ENCODE measurements at regions not wholly inside any gene's neighbourhood (a gene's known extent, or its start where the extent isn't known, plus 50 kb on each side); places are given as distances from the start of the nearest gene placed in this dataset.

GRCh38 chr15:97755726-97756125, 204.8 kb upstream of the ARRDC4 start:
- Histone ChIP-seq H3K36me3 (replicated peaks; ENCODE audit: insufficient read depth, low read length) (no peaks in the 10 kb centered on the region), H3K79me2 (ENCODE audit: low read length) (no peaks in the 10 kb centered on the region), H3K4me2 (ENCODE audit: low read depth, low read length) (no peak overlapping the region), H3K4me3 (ENCODE audit: low read length) (no peak overlapping the region), H3F3A (ENCODE audit: insufficient read depth, low read length) (no peaks in the 10 kb centered on the region), H3K4me1 (ENCODE audit: low read length) (no peaks in the 10 kb centered on the region), H2AFZ (ENCODE audit: low read length) (no peak overlapping the region), H3K9ac (ENCODE audit: low read length) (no peak overlapping the region), H4K20me1 (ENCODE audit: insufficient read depth, low read length) (no peaks in the 10 kb centered on the region), H3K27me3 (replicated peaks; ENCODE audit: insufficient read depth, low read length) (no peaks in the 10 kb centered on the region), H3K27ac (ENCODE audit: low read length) (no peak overlapping the region), H3K9me3 (replicated peaks; ENCODE audit: insufficient read depth, low read length) (no peaks in the 10 kb centered on the region), H3K9me2 (replicated peaks; ENCODE audit: insufficient read depth, low read length) (no peaks in the 10 kb centered on the region)
- no peak for TF ChIP-seq EZH2 (optimal IDR thresholded peaks at IDR 0.05; ENCODE audit: low read depth, low read length)
- TF ChIP-seq CTCF (IDR thresholded peaks at IDR 0.05; ENCODE audit: low read length), result no peak
- TF ChIP-seq EZH2phosphoT487 (IDR thresholded peaks at IDR 0.05; ENCODE audit: low read length), result no peak
- DNase-seq, result no peak

GRCh38 chr15:97759363-97759762, 201.1 kb upstream of the ARRDC4 start:
- H3K79me2 ChIP-seq (ENCODE audit: low read length), result no peaks in the 10 kb centered on the region
- no peaks in the 10 kb centered on the region for H4K20me1 ChIP-seq (ENCODE audit: insufficient read depth, low read length)
- no peak overlapping the region for H2AFZ ChIP-seq (ENCODE audit: low read length)
- H3F3A ChIP-seq (ENCODE audit: insufficient read depth, low read length), result no peaks in the 10 kb centered on the region
- H3K27me3 ChIP-seq (replicated peaks; ENCODE audit: insufficient read depth, low read length), result no peaks in the 10 kb centered on the region
- no peaks in the 10 kb centered on the region for H3K9me3 ChIP-seq (replicated peaks; ENCODE audit: insufficient read depth, low read length)
- TF ChIP-seq EZH2phosphoT487 (IDR thresholded peaks at IDR 0.05; ENCODE audit: low read length) (no peak), EZH2 (optimal IDR thresholded peaks at IDR 0.05; ENCODE audit: low read depth, low read length) (no peak), CTCF (IDR thresholded peaks at IDR 0.05; ENCODE audit: low read length) (no peak)
- no peaks in the 10 kb centered on the region for H3K4me1 ChIP-seq (ENCODE audit: low read length)
- no peak overlapping the region for H3K4me2 ChIP-seq (ENCODE audit: low read depth, low read length)
- H3K9ac ChIP-seq (ENCODE audit: low read length), result no peak overlapping the region
- H3K9me2 ChIP-seq (replicated peaks; ENCODE audit: insufficient read depth, low read length), result no peaks in the 10 kb centered on the region
- H3K36me3 ChIP-seq (replicated peaks; ENCODE audit: insufficient read depth, low read length), result no peaks in the 10 kb centered on the region
- no peak overlapping the region for H3K4me3 ChIP-seq (ENCODE audit: low read length)
- H3K27ac ChIP-seq (ENCODE audit: low read length), result no peak overlapping the region
- DNase-seq, result no peak

DNA sequence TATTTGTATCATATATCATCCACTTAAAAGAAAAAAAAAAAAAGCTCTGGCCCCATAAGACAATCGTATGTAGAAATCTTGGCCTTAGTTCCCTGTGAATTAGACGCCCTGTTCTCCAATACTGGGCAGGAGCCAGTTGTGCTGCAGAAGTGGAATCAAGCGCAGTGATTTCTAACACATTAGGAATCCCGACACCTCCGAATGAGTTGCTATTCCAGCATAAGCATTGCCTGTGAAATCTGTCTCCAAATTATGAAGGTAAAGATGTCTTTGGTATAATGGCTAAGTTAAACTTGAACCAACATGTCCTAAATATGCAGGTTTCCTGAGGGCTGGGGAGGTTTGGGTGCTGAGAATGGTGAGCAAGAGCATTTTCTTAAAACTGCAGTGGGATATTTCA, 199.4 kb upstream of the ARRDC4 start:
- Histone ChIP-seq H3K27me3 (replicated peaks; ENCODE audit: insufficient read depth, low read length) (no peaks in the 10 kb centered on the region), H3K9ac (ENCODE audit: low read length) (no peak overlapping the region), H3K36me3 (replicated peaks; ENCODE audit: insufficient read depth, low read length) (no peaks in the 10 kb centered on the region), H4K20me1 (ENCODE audit: insufficient read depth, low read length) (no peaks in the 10 kb centered on the region), H3K4me2 (ENCODE audit: low read depth, low read length) (no peak overlapping the region), H3F3A (ENCODE audit: insufficient read depth, low read length) (no peaks in the 10 kb centered on the region), H3K79me2 (ENCODE audit: low read length) (no peaks in the 10 kb centered on the region), H3K9me2 (replicated peaks; ENCODE audit: insufficient read depth, low read length) (no peaks in the 10 kb centered on the region), H3K4me1 (ENCODE audit: low read length) (no peaks in the 10 kb centered on the region), H2AFZ (ENCODE audit: low read length) (no peak overlapping the region), H3K9me3 (replicated peaks; ENCODE audit: insufficient read depth, low read length) (no peaks in the 10 kb centered on the region), H3K27ac (ENCODE audit: low read length) (no peak overlapping the region), H3K4me3 (ENCODE audit: low read length) (no peak overlapping the region)
- DNase-seq, result no peak
- TF ChIP-seq CTCF (IDR thresholded peaks at IDR 0.05; ENCODE audit: low read length) (no peak), EZH2 (optimal IDR thresholded peaks at IDR 0.05; ENCODE audit: low read depth, low read length) (no peak), EZH2phosphoT487 (IDR thresholded peaks at IDR 0.05; ENCODE audit: low read length) (no peak)

Measured in MM.1S (cell line).